HUES48 (cell line): ENCODE measurements at regions not wholly inside any gene's neighbourhood (a gene's known extent, or its start where the extent isn't known, plus 50 kb on each side); places are given as distances from the start of the nearest gene placed in this dataset.
"Not testable (repeated sequence)": the region's sequence is repeated elsewhere in the genome, so short reads cannot be mapped to it uniquely, and the experiment has no call there.

Experiments used
- H3K27ac ChIP-seq: one replicate; pipeline ENCODE4 v1.7.0; 2013; ENCODE audit warnings: low read depth, low read length, inconsistent platforms
- H3K27me3 ChIP-seq: 2 replicates; pipeline ENCODE4 v1.6.1; 2013; ENCODE audit warnings: mild to moderate bottlenecking, low read length; ENCODE audit not compliant: control insufficient read depth, insufficient read depth
- H3K36me3 ChIP-seq: 2 replicates; pipeline ENCODE4 v1.6.1; 2013; ENCODE audit warnings: low read length; ENCODE audit not compliant: control insufficient read depth, insufficient read depth
- H3K4me1 ChIP-seq: 2 replicates; pipeline ENCODE4 v1.6.1; 2013; ENCODE audit warnings: mild to moderate bottlenecking, low read length; ENCODE audit not compliant: control insufficient read depth, insufficient read depth
- H3K4me3 ChIP-seq: 2 replicates; pipeline ENCODE4 v1.5.1; 2013; ENCODE audit warnings: mild to moderate bottlenecking, low read depth, low read length
- H3K9ac ChIP-seq: 2 replicates; pipeline ENCODE4 v1.6.1; 2013; ENCODE audit warnings: mild to moderate bottlenecking, low read depth, low read length, moderate library complexity
- H3K9me3 ChIP-seq: 2 replicates; pipeline ENCODE4 v1.6.1; 2013; ENCODE audit warnings: low read length; ENCODE audit not compliant: control insufficient read depth, insufficient read depth

DNA sequence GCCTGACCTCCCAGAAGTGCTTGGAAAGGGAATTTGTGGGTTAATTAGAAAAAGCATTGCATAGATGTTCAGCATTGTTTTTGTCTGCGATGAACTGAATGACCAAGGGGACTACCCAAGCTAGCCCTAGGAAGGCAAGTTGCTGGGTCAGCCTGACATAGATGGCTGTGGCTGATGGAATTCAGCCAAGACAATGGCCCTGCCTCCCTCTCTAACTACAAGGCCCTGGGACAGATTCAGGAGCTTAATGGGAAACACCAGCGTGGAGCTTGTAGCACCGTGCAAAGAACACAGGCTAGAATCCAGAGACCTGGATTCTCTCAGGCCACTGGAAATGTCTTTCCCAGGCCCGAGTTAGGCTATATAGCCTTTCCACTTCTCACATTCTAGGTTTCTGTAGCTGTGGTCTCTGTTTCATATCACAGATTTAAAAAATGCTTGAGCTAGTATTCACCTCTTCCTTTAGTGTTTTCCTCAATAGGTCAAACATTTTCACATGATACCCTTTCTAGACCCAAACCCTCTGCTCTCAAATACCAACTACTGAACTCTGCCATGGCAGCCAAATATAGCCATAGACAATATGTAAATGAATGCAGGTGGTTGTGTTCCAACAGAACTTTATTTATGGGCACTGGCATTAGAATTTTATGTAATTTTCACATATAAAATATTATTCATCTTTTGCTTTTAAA, 294.3 kb upstream of the MEX3C start:
- no peaks in the 10 kb centered on the region for H3K36me3 ChIP-seq
- no peak overlapping the region for H3K4me3 ChIP-seq
- no peak overlapping the region for H3K27ac ChIP-seq
- no peaks in the 10 kb centered on the region for H3K4me1 ChIP-seq
- H3K9ac ChIP-seq, result no peak overlapping the region
- no peaks in the 10 kb centered on the region for H3K9me3 ChIP-seq
- H3K27me3 ChIP-seq, result no peaks in the 10 kb centered on the region

- H3K36me3 ChIP-seq, result no peaks in the 10 kb centered on the region
- H3K9me3 ChIP-seq, result no peaks in the 10 kb centered on the region
- H3K27me3 ChIP-seq, result no peaks in the 10 kb centered on the region
- no peaks in the 10 kb centered on the region for H3K4me1 ChIP-seq
- no peak overlapping the region for H3K9ac ChIP-seq
- no peak overlapping the region for H3K4me3 ChIP-seq
- no peak overlapping the region for H3K27ac ChIP-seq
Observed at GRCh38 chr18:51498085-51498855, 300.8 kb upstream of the MEX3C start.

DNA sequence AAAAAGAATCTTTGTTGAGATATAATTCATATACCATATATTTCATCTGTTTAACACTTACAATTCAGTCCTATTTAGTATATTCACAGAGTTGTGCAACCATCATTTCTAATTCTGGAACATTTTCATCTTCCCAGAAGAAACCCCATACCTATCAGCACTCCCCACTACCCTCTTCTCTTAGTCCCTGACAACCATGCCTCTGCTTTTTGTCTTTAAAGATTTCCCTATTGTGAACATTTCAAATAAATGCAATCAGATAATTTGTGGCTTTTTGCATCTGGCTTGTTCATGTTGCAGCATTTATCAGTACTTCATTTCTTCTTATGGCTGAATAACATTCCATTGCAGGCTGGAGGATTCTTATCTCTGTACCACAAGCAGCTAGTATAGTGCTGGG, 305.9 kb upstream of the MEX3C start:
- peaks cover 8% of the 10 kb centered on the region for H3K9me3 ChIP-seq
- no peak overlapping the region for H3K27ac ChIP-seq
- no peak overlapping the region for H3K4me3 ChIP-seq
- no peaks in the 10 kb centered on the region for H3K27me3 ChIP-seq
- H3K36me3 ChIP-seq, result no peaks in the 10 kb centered on the region
- no peak overlapping the region for H3K9ac ChIP-seq
- no peaks in the 10 kb centered on the region for H3K4me1 ChIP-seq

- H3K4me3 ChIP-seq, result no peak overlapping the region
Observed at GRCh38 chr18:51506811-51507210, 309.3 kb upstream of the MEX3C start.

GRCh38 chr18:51508410-51508809, 310.9 kb upstream of the MEX3C start:
- not testable (repeated sequence) for H3K4me3 ChIP-seq, H3K4me1 ChIP-seq, H3K27ac ChIP-seq, H3K36me3 ChIP-seq, H3K27me3 ChIP-seq, H3K9ac ChIP-seq
- H3K9me3 ChIP-seq, result peaks cover 17% of the 10 kb centered on the region

More at GRCh38 chr18:51506811-51507210, 309.3 kb upstream of the MEX3C start:
- Histone ChIP-seq H3K4me1 (no peaks in the 10 kb centered on the region), H3K36me3 (no peaks in the 10 kb centered on the region), H3K9ac (no peak overlapping the region), H3K27ac (no peak overlapping the region), H3K27me3 (no peaks in the 10 kb centered on the region), H3K9me3 (peaks cover 17% of the 10 kb centered on the region)

DNA sequence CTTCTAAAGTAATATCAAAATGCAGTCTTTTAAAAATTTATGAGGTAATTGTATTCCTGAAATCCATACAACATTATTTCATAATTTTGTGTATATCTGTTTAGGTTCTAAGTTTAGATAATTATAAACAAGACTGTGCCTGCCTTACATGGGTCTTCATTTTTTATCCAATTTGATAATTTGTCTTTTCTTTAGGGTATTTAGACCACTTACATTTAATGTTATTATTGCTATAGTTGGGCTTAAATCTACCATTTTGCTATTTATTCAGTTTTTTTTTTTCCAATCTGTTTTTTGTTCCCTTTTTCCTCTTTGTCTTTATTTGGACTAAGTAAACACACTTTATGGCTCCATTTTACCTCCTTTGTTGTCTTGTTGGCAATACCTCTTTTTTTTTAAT, 312.5 kb upstream of the MEX3C start:
- peaks cover 17% of the 10 kb centered on the region for H3K9me3 ChIP-seq
- H3K4me1 ChIP-seq, result no peaks in the 10 kb centered on the region
- H3K27ac ChIP-seq, result no peak overlapping the region
- no peaks in the 10 kb centered on the region for H3K36me3 ChIP-seq
- H3K4me3 ChIP-seq, result no peak overlapping the region
- H3K9ac ChIP-seq, result no peak overlapping the region
- no peaks in the 10 kb centered on the region for H3K27me3 ChIP-seq

DNA sequence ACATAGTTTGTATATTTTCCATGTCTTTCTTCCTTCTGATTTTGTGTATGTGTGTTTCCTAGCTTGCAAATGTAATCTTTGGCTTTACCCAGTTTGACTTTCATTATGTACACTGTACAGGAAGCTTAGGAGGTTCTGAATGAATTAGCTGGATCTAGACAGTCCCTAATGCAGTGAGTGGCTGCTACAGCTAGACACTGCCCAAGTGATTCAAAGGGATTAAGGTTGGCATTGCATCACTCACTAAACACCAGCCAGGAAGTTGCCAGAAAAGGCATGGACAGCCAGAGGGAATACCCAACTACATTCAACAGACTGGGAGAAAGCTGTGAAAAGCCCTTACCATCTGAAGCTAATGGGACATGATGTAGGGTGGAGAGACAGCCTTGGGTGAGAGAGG, 316.0 kb upstream of the MEX3C start:
- Histone ChIP-seq H3K27ac (no peak overlapping the region), H3K27me3 (no peaks in the 10 kb centered on the region), H3K36me3 (no peaks in the 10 kb centered on the region), H3K4me1 (no peaks in the 10 kb centered on the region), H3K9me3 (peaks cover 8% of the 10 kb centered on the region), H3K9ac (no peak overlapping the region), H3K4me3 (no peak overlapping the region)

GRCh38 chr18:51514128-51514527, 316.6 kb upstream of the MEX3C start:
- H3K4me3 ChIP-seq, result no peak overlapping the region
- no peak overlapping the region for H3K9ac ChIP-seq
- peaks cover 3% of the 10 kb centered on the region; the same call in 1 of the 2 replicates for H3K9me3 ChIP-seq
- H3K36me3 ChIP-seq, result no peaks in the 10 kb centered on the region
- no peak overlapping the region for H3K27ac ChIP-seq
- H3K4me1 ChIP-seq, result no peaks in the 10 kb centered on the region
- no peaks in the 10 kb centered on the region for H3K27me3 ChIP-seq

- H3K4me1 ChIP-seq, result peaks cover 9% of the 10 kb centered on the region; the same call in 1 of the 2 replicates
- no peaks in the 10 kb centered on the region for H3K9me3 ChIP-seq
- no peaks in the 10 kb centered on the region for H3K36me3 ChIP-seq
- no peak overlapping the region for H3K4me3 ChIP-seq
- no peak overlapping the region for H3K9ac ChIP-seq
- no peak overlapping the region for H3K27ac ChIP-seq
- H3K27me3 ChIP-seq, result no peaks in the 10 kb centered on the region
Observed at GRCh38 chr18:51516478-51517038, 319.1 kb upstream of the MEX3C start.

- no peak overlapping the region for H3K9ac ChIP-seq
- peaks cover 24% of the 10 kb centered on the region for H3K4me1 ChIP-seq
- H3K27ac ChIP-seq, result no peak overlapping the region
- H3K27me3 ChIP-seq, result no peaks in the 10 kb centered on the region
- no peaks in the 10 kb centered on the region for H3K36me3 ChIP-seq
- no peaks in the 10 kb centered on the region for H3K9me3 ChIP-seq
- no peak overlapping the region for H3K4me3 ChIP-seq
Observed at GRCh38 chr18:51519571-51519970, 322.1 kb upstream of the MEX3C start.

DNA sequence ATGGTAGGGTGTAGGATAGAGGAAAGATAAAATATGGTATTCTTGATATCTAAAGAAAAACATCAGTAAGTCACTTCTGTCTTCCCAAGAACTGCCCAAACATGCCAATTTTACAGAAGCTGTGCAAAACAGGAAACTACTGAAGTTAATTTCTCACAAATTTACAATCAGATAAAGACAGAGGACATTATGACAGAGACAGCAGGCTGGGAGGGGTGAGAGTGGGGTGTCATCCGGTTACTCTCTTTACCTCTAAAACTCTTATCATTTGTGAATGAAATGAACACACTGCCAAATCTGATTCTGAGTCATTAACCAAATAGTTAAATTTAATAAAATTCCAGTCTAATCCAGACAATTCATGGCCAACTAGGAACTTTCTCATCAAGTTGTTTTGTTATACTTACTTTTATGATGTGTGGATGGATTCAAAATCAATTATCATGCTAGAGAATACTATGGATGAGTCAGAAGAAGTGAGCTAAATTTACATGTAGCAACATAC, 323.2 kb upstream of the MEX3C start:
- H3K9me3 ChIP-seq, result no peaks in the 10 kb centered on the region
- H3K4me1 ChIP-seq, result peaks cover 24% of the 10 kb centered on the region
- H3K4me3 ChIP-seq, result no peak overlapping the region
- H3K27ac ChIP-seq, result no peak overlapping the region
- no peaks in the 10 kb centered on the region for H3K27me3 ChIP-seq
- H3K9ac ChIP-seq, result no peak overlapping the region
- no peaks in the 10 kb centered on the region for H3K36me3 ChIP-seq
